ENCODE measurements at regions not wholly inside any gene's neighbourhood (a gene's known extent, or its start where the extent isn't known, plus 50 kb on each side); places are given as distances from the start of the nearest gene placed in this dataset.

- TF ChIP-seq EZH2 (IDR thresholded peaks at IDR 0.05) (no peak), ATF3 (IDR thresholded peaks at IDR 0.05) (no peak), RAD21 (IDR thresholded peaks at IDR 0.05; ENCODE audit: low read depth) (no peak), POLR2AphosphoS5 (IDR thresholded peaks at IDR 0.05; ENCODE audit: low read depth, low read length) (no peak), SP1 (IDR thresholded peaks at IDR 0.05; ENCODE audit: low read depth) (no peak), CEBPB (IDR thresholded peaks at IDR 0.05; ENCODE audit: low read depth) (no peak), TCF7L2 (IDR thresholded peaks at IDR 0.05; ENCODE audit: borderline replicate concordance, extremely low read depth, insufficient read depth, insufficient read length) (no peak)
Measured at GRCh38 chr10:107481881-107482280, 317.4 kb upstream of the SORCS1 start (continued).

GRCh38 chr10:107481224-107481623 lies 316.7 kb upstream of the SORCS1 start:
- CTCF ChIA-PET: no interaction called here
- peaks cover 26 to 34% of the 10 kb centered on the region in 2 experiments; a peak in 2 of 4 replicates for H3K9me3 ChIP-seq (ENCODE audit: control insufficient read depth in 1 of 2, insufficient read depth in 1 of 2, low read depth in 1 of 2, low read length in 2 of 2)
- no peaks in the 10 kb centered on the region for H3K4me1 ChIP-seq (ENCODE audit: control insufficient read depth in 1 of 2, insufficient read depth in 2 of 2, low read length in 2 of 2)

GRCh38 chr10:107480781-107481180 lies 316.3 kb upstream of the SORCS1 start:
- H4K20me1 ChIP-seq (ENCODE audit: insufficient read depth): no peaks in the 10 kb centered on the region
- no peaks in the 10 kb centered on the region for H3K4me1 ChIP-seq (ENCODE audit: control insufficient read depth in 1 of 2, insufficient read depth in 2 of 2, low read length in 2 of 2)
- ChIA-PET RAD21 (ENCODE audit: low non-redundant PET in 1 of 2, low total read pairs in 2 of 2, uncharacterized antibody in 2 of 2, unreplicated experiment in 2 of 2) (no interaction called here), POLR2A (no interaction called here), CTCF (no interaction called here)
- H3K4me2 ChIP-seq (ENCODE audit: low read length): no peak overlapping the region
- H3K9ac ChIP-seq (ENCODE audit: low read length): no peak overlapping the region
- H3K9me3 ChIP-seq (ENCODE audit: control insufficient read depth in 1 of 2, insufficient read depth in 1 of 2, low read depth in 1 of 2, low read length in 2 of 2): peaks cover 30 to 34% of the 10 kb centered on the region in 2 experiments; a peak in 2 of 4 replicates
- H3K4me3 ChIP-seq (replicated peaks in 1 of 2; ENCODE audit: low read depth in 1 of 2, low read length in 2 of 2): no peak overlapping the region
- no peak for DNase-seq (ENCODE audit: low read depth, low spot score)
- H3K9me2 ChIP-seq (ENCODE audit: insufficient read depth): no peaks in the 10 kb centered on the region
- no peaks in the 10 kb centered on the region for H3K36me3 ChIP-seq (ENCODE audit: control insufficient read depth in 1 of 2, insufficient read depth in 2 of 2, low read length in 2 of 2)
- intact Hi-C loops (cut with micrococcal nuclease): no loop called here
- no peak overlapping the region for H3K27ac ChIP-seq (ENCODE audit: low read depth, low read length)
- no peak overlapping the region for H2AFZ ChIP-seq (ENCODE audit: low read depth, low read length, poor library complexity, severe bottlenecking)
- no peak for ATAC-seq
- BruUV-seq (replicated peaks): no TSS peak
- TF ChIP-seq ZNF274 (IDR thresholded peaks at IDR 0.05; ENCODE audit: low read depth, low read length) (no peak), ZBTB33 (IDR thresholded peaks at IDR 0.05; ENCODE audit: extremely low read depth, insufficient replicate concordance, low read length) (no peak), EZH2 (IDR thresholded peaks at IDR 0.05) (no peak), EGR1 (IDR thresholded peaks at IDR 0.05; ENCODE audit: low read depth) (no peak), RAD21 (IDR thresholded peaks at IDR 0.05; ENCODE audit: low read depth) (no peak), ATF3 (IDR thresholded peaks at IDR 0.05) (no peak)
- H3K79me2 ChIP-seq (ENCODE audit: insufficient read depth, low read length): no peaks in the 10 kb centered on the region
- no peaks in the 10 kb centered on the region for H3K27me3 ChIP-seq (ENCODE audit: insufficient read depth, low read length)

More at GRCh38 chr10:107481224-107481623, 316.7 kb upstream of the SORCS1 start:
- H3K36me3 ChIP-seq (ENCODE audit: control insufficient read depth in 1 of 2, insufficient read depth in 2 of 2, low read length in 2 of 2): no peaks in the 10 kb centered on the region
- RAD21 ChIA-PET (ENCODE audit: low non-redundant PET in 1 of 2, low total read pairs in 2 of 2, uncharacterized antibody in 2 of 2, unreplicated experiment in 2 of 2): no interaction called here
- H2AFZ ChIP-seq (ENCODE audit: low read depth, low read length, poor library complexity, severe bottlenecking): no peak overlapping the region
- no peak overlapping the region for H3K9ac ChIP-seq (ENCODE audit: low read length)
- no peaks in the 10 kb centered on the region for H3K9me2 ChIP-seq (ENCODE audit: insufficient read depth)
- no peaks in the 10 kb centered on the region for H4K20me1 ChIP-seq (ENCODE audit: insufficient read depth)
- H3K4me3 ChIP-seq (replicated peaks in 1 of 2; ENCODE audit: low read depth in 1 of 2, low read length in 2 of 2): no peak overlapping the region
- no peak overlapping the region for H3K4me2 ChIP-seq (ENCODE audit: low read length)
- H3K79me2 ChIP-seq (ENCODE audit: insufficient read depth, low read length): no peaks in the 10 kb centered on the region
- no peak for DNase-seq (ENCODE audit: low read depth, low spot score)
- no peak overlapping the region for H3K27ac ChIP-seq (ENCODE audit: low read depth, low read length)
- BruUV-seq (replicated peaks): no TSS peak
- intact Hi-C loops (cut with micrococcal nuclease): no loop called here
- ATAC-seq: no peak
- POLR2A ChIA-PET: no interaction called here
- no peaks in the 10 kb centered on the region for H3K27me3 ChIP-seq (ENCODE audit: insufficient read depth, low read length)
- TF ChIP-seq ATF3 (IDR thresholded peaks at IDR 0.05): no peak
- TF ChIP-seq YY1 (IDR thresholded peaks at IDR 0.05; ENCODE audit: extremely low read depth, insufficient replicate concordance, low read depth, low read length): no peak

Measured in HCT116 (cell line).